Right ventricle myocardium inferior (tissue), 1 donor: ENCODE measurements at regions not wholly inside any gene's neighbourhood (a gene's known extent, or its start where the extent isn't known, plus 50 kb on each side); places are given as distances from the start of the nearest gene placed in this dataset.
"Not testable (repeated sequence)": the region's sequence is repeated elsewhere in the genome, so short reads cannot be mapped to it uniquely, and the experiment has no call there.

Experiments
- ATAC-seq: fragments of 200-7000 bp; cut with Tn5 transposase; one replicate; pipeline ENCODE4 v1.9.1; 2020; ENCODE audit warnings: mild to moderate bottlenecking, moderate library complexity
- DNase-seq: peaks from one replicate; pipeline ENCODE4 v3.0.0; 2021; ENCODE audit errors: missing footprints
- intact Hi-C: fragments of 100-400 bp; cut with DNase I; formaldehyde crosslinking; loops from one replicate; pipeline ENCODE4 v1.11.0; 2022
- donor health status: DM: no; HTN: yes; CAD: no; lungs with severe emphysema.

GRCh38 chr10:118865998-118866693, 111.4 kb upstream of the CACUL1 start:
- no peak for ATAC-seq
- intact Hi-C loops: no loop called here
- no peak for DNase-seq

DNA sequence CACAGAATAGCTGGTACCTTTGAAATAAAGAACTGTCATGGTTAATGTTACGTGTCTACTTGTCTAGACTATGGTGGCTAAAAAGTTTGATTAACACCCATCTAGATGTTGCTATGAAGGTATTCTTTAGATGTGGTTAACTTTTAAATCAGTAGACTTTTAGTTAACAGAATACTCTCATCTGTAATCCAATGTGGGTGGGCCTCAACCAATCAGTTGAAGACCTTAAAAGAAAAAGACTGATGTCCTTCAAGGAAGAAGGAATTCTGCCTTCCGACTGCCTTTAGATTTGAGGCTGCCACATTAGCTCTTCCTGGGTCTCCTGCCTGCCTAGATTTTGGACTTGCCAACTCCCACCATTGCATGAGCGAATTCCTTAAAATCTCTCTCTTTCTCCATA, 113.0 kb upstream of the CACUL1 start:
- intact Hi-C loops: no loop called here
- ATAC-seq (no peak), DNase-seq (no peak)

GRCh38 chr10:118868589-118868988, 113.8 kb upstream of the CACUL1 start:
- intact Hi-C loops: no loop called here
- DNase-seq (no peak), ATAC-seq (no peak)

- ATAC-seq (peak; percentile 92), DNase-seq (no peak)
- intact Hi-C loops: no loop called here
Measured at GRCh38 chr10:118870467-118871243, 115.9 kb upstream of the CACUL1 start.

DNA sequence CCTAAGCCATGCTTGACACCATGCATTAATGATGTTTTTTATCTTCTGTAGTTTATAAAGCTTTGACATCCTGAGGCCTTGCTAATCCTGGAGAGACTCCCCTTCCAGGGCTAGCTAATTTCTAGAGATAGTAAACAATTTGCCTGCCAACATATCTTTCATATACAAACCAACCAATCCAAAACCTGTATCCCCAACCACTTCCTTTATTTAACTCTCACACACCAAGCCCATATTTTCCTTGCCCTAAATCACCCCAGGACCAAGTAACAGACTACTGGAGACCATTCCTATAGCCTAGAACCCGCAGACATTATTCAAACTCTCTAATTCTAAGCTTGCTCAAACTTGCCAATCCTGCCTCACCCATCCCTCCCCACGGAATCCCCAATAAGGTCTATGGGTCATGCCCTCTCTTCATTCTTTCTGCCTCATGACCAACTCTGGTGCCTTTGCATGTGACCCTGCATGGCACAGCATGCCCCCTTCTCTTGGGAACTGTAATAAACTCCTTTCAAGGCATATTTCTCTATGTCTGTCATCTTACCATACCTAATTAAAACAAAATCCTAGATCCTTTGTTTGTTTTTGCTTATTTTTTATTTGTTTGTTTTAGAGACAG, 116.6 kb upstream of the CACUL1 start:
- no peak for ATAC-seq
- intact Hi-C loops: no loop called here
- no peak for DNase-seq

- intact Hi-C loops: no loop called here
- DNase-seq (no peak), ATAC-seq (no peak)
Measured at GRCh38 chr10:118873091-118873737, 118.4 kb upstream of the CACUL1 start.

- no peak for ATAC-seq
Measured at GRCh38 chr10:118873738-118874105, 119.0 kb upstream of the CACUL1 start.

DNA sequence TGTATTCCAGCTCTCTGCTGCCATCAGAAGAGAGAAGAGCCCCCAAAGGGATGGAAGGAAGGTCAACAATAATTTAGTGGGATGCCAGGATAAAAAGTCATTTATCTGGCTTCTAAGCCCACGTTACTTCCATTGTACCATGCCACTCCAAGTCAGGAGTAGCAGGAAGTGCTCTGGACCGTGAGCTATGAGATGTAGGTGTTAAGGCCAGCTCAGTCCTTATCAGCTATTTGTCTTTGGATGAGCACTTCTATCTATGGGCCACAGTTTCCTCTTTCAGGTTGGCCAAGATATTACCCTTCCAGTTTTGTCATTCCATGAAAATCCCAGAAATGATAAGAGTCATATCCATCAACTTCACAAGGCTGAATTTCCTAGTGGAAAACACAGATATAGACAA, 119.4 kb upstream of the CACUL1 start:
- no peak for DNase-seq
- no peak for ATAC-seq
- intact Hi-C loops: no loop called here

More at GRCh38 chr10:118873738-118874105, 119.0 kb upstream of the CACUL1 start:
- no peak for DNase-seq
- intact Hi-C loops: no loop called here

- intact Hi-C loops: no loop called here
- DNase-seq: no peak
- no peak for ATAC-seq
Measured at GRCh38 chr10:118875087-118875486, 120.3 kb upstream of the CACUL1 start.

GRCh38 chr10:118882741-118883140, 128.0 kb upstream of the CACUL1 start:
- intact Hi-C loops: no loop called here
- no peak for DNase-seq
- ATAC-seq: no peak

GRCh38 chr10:118892255-118892654, 137.3 kb upstream of the NANOS1 start:
- intact Hi-C loops: no loop called here
- DNase-seq (no peak), ATAC-seq (no peak)

DNA sequence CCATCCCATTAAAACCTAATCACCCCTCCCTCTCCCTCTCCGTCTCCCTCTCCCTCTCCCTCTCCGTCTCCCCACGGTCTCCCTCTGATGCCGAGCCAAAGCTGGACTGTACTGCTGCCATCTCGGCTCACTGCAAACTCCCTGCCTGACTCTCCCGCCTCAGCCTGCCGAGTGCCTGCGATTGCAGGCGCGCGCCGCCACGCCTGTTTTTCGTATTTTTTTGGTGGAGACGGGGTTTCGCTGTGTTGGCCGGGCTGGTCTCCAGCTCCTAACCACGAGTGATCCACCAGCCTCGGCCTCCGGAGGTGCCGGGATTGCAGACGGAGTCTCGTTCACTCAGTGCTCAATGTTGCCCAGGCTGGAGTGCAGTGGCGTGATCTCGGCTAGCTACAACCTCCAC, 134.6 kb upstream of the NANOS1 start:
- DNase-seq, intact Hi-C loops, ATAC-seq: not testable (repeated sequence)

DNA sequence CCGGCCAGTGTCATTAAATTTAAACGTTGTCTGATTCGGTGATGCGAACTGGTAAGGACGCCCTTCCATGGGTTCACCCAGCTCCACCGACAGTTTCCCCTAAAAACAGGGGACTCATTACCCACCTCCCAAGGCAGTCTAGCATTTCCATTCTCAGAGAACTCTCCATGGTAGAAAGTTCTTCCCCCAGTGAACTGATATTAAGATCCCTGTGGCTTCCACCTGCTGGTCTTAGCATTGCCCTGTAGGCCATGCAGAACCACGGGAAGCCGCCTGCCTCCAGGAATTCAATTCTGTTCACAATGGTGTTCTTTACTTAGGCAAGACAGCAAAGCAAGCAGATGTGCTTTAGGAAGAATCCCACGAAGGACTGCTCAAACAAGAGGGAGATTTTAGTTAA, 128.9 kb upstream of the NANOS1 start:
- intact Hi-C loops: no loop called here
- ATAC-seq (no peak), DNase-seq (no peak)

DNA sequence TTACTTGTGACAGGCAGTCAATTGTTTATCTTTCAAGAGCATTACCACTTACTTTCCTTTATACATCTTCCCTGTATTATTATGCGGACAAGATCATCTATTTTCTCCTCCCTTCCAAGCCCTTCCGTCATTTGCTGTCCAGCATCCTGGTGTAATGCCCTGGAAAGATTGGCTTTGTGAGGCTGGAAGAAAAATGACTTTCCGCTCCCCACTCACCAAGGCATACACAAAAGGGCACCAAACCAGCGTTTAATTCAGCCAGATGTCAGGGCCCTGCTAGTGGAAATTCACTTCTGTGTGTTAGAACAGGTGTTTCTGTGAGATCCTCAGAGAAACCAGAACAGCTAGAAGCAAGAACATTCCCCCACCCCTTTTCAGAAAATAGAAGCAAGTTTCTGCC, 128.1 kb upstream of the NANOS1 start:
- no peak for ATAC-seq
- intact Hi-C loops: no loop called here
- DNase-seq: no peak

GRCh38 chr10:118901906-118902305, 127.6 kb upstream of the NANOS1 start:
- DNase-seq (no peak), ATAC-seq (no peak)
- intact Hi-C loops: no loop called here

GRCh38 chr10:118902656-118903055, 126.9 kb upstream of the NANOS1 start:
- intact Hi-C loops, DNase-seq, ATAC-seq: not testable (repeated sequence)

GRCh38 chr10:118903251-118903650, 126.3 kb upstream of the NANOS1 start:
- no peak for ATAC-seq
- intact Hi-C loops: no loop called here
- DNase-seq: no peak

DNA sequence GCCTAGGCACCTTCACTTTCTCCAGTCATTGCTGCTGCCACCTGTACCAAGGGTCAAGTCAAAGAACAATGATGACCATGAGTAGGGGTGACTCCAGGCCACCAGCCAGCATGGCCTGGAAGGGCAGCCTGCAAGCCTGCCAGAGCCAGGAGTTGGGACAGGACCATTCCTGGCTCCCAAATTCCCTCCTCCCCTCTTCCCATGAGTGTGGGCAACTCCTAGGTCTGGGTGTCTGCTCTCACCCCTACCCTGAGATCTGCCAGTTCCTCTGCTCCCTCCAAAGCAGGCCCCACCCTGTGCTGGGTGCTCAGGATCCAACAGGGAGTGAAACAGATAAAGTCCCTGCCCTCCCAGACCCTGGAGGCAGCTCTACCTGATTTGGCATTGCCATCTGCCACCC, 125.8 kb upstream of the NANOS1 start:
- DNase-seq (no peak), ATAC-seq (no peak)
- intact Hi-C loops: no loop called here

DNA sequence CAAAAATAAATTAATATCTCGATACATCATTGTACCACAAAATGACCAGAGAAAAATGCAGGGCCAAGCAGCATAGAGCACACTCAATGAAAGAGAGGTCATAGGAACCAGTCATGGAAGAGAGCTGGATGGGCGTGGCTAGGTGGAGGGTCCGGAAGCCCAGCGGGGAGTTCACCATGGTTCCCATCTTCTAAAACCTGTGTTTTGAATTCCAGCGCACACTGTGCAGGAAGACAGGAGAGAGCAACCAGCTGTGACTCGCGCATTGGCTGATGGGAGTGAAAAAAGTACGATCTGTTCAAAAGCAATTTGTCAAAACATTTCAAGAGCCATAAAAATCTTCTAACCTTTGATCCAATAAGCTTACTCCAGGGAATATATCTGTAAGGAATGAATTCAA, 125.2 kb upstream of the NANOS1 start:
- DNase-seq (no peak), ATAC-seq (no peak)
- intact Hi-C loops: no loop called here

GRCh38 chr10:118907051-118907450, 122.5 kb upstream of the NANOS1 start:
- DNase-seq (no peak), ATAC-seq (no peak)
- intact Hi-C loops: no loop called here
